ENCODE measurements at regions not wholly inside any gene's neighbourhood (a gene's known extent, or its start where the extent isn't known, plus 50 kb on each side); places are given as distances from the start of the nearest gene placed in this dataset.

- TF ChIP-seq ZSCAN5A (CRISPR knock-in tag; IDR thresholded peaks at IDR 0.05; ENCODE audit: borderline replicate concordance), result no peak
Observed at GRCh38 chr7:114295522-114295921, 119.1 kb upstream of the FOXP2 start (continued).

- WGBS (ENCODE audit: low lambda C conversion rate), result 8% methylated on average over 3 of the region's 3 CpGs
- H3K27me3 ChIP-seq (ENCODE audit: control insufficient read depth in 1 of 2, insufficient read depth in 2 of 2, low read length in 2 of 2), result no peaks in the 10 kb centered on the region; a peak in 1 of 5 replicates
- no peak overlapping the region for H3K4me2 ChIP-seq (ENCODE audit: low read depth, low read length)
- DNase-seq (ENCODE audit: low spot score), result no peak
- CTCF ChIA-PET (ENCODE audit: low intra/inter-chr PET ratio, low total read pairs), result no interaction called here
- TF ChIP-seq MLLT10 (CRISPR knock-in tag; IDR thresholded peaks at IDR 0.05) (no peak), MXD1 (CRISPR knock-in tag; IDR thresholded peaks at IDR 0.05) (no peak), RFXANK (CRISPR knock-in tag; IDR thresholded peaks at IDR 0.05) (no peak), ZC3H13 (CRISPR knock-in tag; IDR thresholded peaks at IDR 0.05) (no peak), ZNF296 (CRISPR knock-in tag; conservative IDR thresholded peaks at IDR 0.05) (no peak), ZSCAN31 (CRISPR knock-in tag; IDR thresholded peaks at IDR 0.05; ENCODE audit: low read depth) (no peak), CHD2 (IDR thresholded peaks at IDR 0.05; ENCODE audit: low read depth, low read length) (no peak), SMAD3 (CRISPR knock-in tag; IDR thresholded peaks at IDR 0.05) (no peak)
- H3K4me3 ChIP-seq (replicated peaks in 1 of 3; ENCODE audit: insufficient read depth in 1 of 3, low read depth in 2 of 3, low read length in 3 of 3), result no peak overlapping the region
- H3K4me1 ChIP-seq (ENCODE audit: insufficient read depth, low read length), result no peaks in the 10 kb centered on the region
- H3K27ac ChIP-seq (ENCODE audit: extremely low read length, insufficient read depth, low read length), result no peak overlapping the region
- no peak for ATAC-seq
- H2AFZ ChIP-seq (ENCODE audit: low read length), result no peak overlapping the region
- no TSS peak for BruUV-seq (replicated peaks)
- no peaks in the 10 kb centered on the region for H3K36me3 ChIP-seq (replicated peaks in 1 of 2; ENCODE audit: control insufficient read depth in 1 of 2, insufficient read depth in 2 of 2, low read length in 2 of 2)
- no peaks in the 10 kb centered on the region for H3K9me3 ChIP-seq (ENCODE audit: low read length)
- no peak overlapping the region for H3K9ac ChIP-seq (ENCODE audit: insufficient read depth, low read depth, low read length)
- FAIRE-seq, result no peak
- H4K20me1 ChIP-seq (ENCODE audit: insufficient read depth, low read length), result no peaks in the 10 kb centered on the region
- in situ Hi-C loops (cut with HindIII; ENCODE audit: extremely low pct_ligation_motif_present, low pct_unique_long_range_greater_than_20kb) (no loop called here), intact Hi-C loops (cut with micrococcal nuclease; ENCODE audit: unreplicated experiment) (no loop called here)
- H3K79me2 ChIP-seq (ENCODE audit: insufficient read depth, low read length), result no peaks in the 10 kb centered on the region
- POLR2A ChIA-PET, result no interaction called here
Observed at GRCh38 chr7:114294036-114294435, 120.6 kb upstream of the FOXP2 start.
